Activated B cell treated with CpG ODN at 0.5 μM for 24 hours (primary cell): ENCODE measurements at regions not wholly inside any gene's neighbourhood (a gene's known extent, or its start where the extent isn't known, plus 50 kb on each side); places are given as distances from the start of the nearest gene placed in this dataset.

ENCODE experiments used
- ATAC-seq: fragments of 200-7000 bp; cut with Tn5 transposase; one replicate; pipeline ENCODE4 v1.10.0; 2021; ENCODE audit warnings: low read depth, mild to moderate bottlenecking, moderate library complexity
- CTCF ChIA-PET: fragments of 350-600 bp; sonication (Branson Sonifier 250); formaldehyde crosslinking; loops from one replicate; lab custom pipeline; 2021; ENCODE audit warnings: antibody characterized with exemption; lab: Charles Lee
- POLR2A ChIA-PET: fragments of 350-600 bp; sonication (Branson Sonifier 250); formaldehyde crosslinking; loops from one replicate; lab custom pipeline; 2021; ENCODE audit warnings: antibody characterized with exemption; lab: Charles Lee
- DNase-seq: peaks from one replicate; pipeline ENCODE4 v3.0.0; 2022
- H3K27ac Mint-ChIP-seq: one replicate; pipeline ENCODE4 v1.8.0; 2020; ENCODE audit warnings: mixed read lengths
- H3K27me3 Mint-ChIP-seq: one replicate; pipeline ENCODE4 v1.8.0; 2021; ENCODE audit warnings: mixed read lengths
- H3K36me3 Mint-ChIP-seq: one replicate; pipeline ENCODE4 v1.8.0; 2021; ENCODE audit warnings: low read depth, mixed read lengths
- H3K4me1 Mint-ChIP-seq: one replicate; pipeline ENCODE4 v1.8.0; 2021; ENCODE audit warnings: mixed read lengths
- H3K4me3 Mint-ChIP-seq: one replicate; pipeline ENCODE4 v1.8.0; 2020; ENCODE audit warnings: mild to moderate bottlenecking, mixed read lengths
- H3K9me3 Mint-ChIP-seq: one replicate; pipeline ENCODE4 v1.8.0; 2020; ENCODE audit warnings: mixed read lengths
- intact Hi-C: fragments of 100-400 bp; cut with micrococcal nuclease; formaldehyde crosslinking; loops from one replicate; pipeline ENCODE4 v1.15.1; 2024
- TF ChIP-seq, protein P1 (sequence below): fragments of 200-600 bp; IDR thresholded peaks from one replicate; pipeline ENCODE4 v1.8.0; 2022; ENCODE audit warnings: antibody characterized with exemption, mild to moderate bottlenecking

DNA sequence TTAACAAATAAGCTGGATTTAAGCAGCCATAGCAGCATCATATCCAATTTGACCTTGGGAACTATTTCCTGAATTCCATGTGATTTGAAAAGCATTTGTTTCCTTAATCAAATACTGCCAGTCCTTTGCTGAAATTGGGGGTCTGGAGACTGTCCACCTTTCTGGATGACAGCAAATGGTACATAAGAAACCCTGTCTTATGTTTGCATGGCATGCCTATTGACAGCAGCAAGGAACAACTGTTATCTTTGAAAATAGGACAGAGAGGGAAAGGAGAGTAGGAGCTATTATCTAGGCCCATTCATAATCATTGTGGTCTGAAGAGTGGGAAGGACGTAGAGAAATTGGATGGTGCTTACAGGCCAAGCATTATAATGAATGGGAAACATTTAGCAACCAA lies 129.2 kb upstream of the CTNNA2 start:
- ChIA-PET CTCF (no interaction called here), POLR2A (no interaction called here)
- no peaks in the 10 kb centered on the region for H3K4me1 Mint-ChIP-seq
- H3K27me3 Mint-ChIP-seq, result no peaks in the 10 kb centered on the region
- DNase-seq (no peak), ATAC-seq (no peak)
- no peak overlapping the region for H3K27ac Mint-ChIP-seq
- peaks cover 9% of the 10 kb centered on the region for H3K9me3 Mint-ChIP-seq
- intact Hi-C loops, result no loop called here
- no peak overlapping the region for H3K4me3 Mint-ChIP-seq
- TF ChIP-seq, protein P1, sequence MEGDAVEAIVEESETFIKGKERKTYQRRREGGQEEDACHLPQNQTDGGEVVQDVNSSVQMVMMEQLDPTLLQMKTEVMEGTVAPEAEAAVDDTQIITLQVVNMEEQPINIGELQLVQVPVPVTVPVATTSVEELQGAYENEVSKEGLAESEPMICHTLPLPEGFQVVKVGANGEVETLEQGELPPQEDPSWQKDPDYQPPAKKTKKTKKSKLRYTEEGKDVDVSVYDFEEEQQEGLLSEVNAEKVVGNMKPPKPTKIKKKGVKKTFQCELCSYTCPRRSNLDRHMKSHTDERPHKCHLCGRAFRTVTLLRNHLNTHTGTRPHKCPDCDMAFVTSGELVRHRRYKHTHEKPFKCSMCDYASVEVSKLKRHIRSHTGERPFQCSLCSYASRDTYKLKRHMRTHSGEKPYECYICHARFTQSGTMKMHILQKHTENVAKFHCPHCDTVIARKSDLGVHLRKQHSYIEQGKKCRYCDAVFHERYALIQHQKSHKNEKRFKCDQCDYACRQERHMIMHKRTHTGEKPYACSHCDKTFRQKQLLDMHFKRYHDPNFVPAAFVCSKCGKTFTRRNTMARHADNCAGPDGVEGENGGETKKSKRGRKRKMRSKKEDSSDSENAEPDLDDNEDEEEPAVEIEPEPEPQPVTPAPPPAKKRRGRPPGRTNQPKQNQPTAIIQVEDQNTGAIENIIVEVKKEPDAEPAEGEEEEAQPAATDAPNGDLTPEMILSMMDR, result no peak
- H3K36me3 Mint-ChIP-seq, result no peaks in the 10 kb centered on the region

DNA sequence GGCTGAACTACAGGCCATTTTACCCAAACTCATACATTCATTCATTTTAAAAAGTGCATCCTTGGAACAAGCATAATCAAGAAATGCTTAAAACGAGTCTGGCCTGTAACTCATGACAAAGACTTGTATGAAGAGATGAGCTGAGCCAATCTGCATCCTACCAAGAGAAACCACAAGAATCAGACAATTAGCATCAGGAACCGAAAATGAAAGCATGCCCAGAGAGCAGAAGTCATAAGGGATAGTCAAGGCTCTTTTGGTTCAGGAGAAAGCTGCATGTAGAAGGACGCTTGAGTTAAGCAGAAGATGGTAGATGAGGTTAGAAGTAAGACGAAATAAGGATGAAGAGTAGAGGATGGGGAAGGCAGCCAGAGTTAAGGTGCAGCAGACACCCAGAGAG lies 137.0 kb upstream of the CTNNA2 start:
- H3K27ac Mint-ChIP-seq, result no peak overlapping the region
- no peaks in the 10 kb centered on the region for H3K27me3 Mint-ChIP-seq
- no peak for DNase-seq
- ATAC-seq, result no peak
- H3K4me1 Mint-ChIP-seq, result no peaks in the 10 kb centered on the region
- H3K36me3 Mint-ChIP-seq, result no peaks in the 10 kb centered on the region
- POLR2A ChIA-PET, result no interaction called here
- H3K4me3 Mint-ChIP-seq, result no peak overlapping the region
- CTCF ChIA-PET, result interaction anchor here (0.6 kb wide), 1 partner anchor 21 kb away, joined by 3 read pairs; no protein-coding TSS in a partner anchor
- intact Hi-C loops, result no loop called here
- H3K9me3 Mint-ChIP-seq, result peaks cover 10% of the 10 kb centered on the region
- TF ChIP-seq, protein P1, result no peak

DNA sequence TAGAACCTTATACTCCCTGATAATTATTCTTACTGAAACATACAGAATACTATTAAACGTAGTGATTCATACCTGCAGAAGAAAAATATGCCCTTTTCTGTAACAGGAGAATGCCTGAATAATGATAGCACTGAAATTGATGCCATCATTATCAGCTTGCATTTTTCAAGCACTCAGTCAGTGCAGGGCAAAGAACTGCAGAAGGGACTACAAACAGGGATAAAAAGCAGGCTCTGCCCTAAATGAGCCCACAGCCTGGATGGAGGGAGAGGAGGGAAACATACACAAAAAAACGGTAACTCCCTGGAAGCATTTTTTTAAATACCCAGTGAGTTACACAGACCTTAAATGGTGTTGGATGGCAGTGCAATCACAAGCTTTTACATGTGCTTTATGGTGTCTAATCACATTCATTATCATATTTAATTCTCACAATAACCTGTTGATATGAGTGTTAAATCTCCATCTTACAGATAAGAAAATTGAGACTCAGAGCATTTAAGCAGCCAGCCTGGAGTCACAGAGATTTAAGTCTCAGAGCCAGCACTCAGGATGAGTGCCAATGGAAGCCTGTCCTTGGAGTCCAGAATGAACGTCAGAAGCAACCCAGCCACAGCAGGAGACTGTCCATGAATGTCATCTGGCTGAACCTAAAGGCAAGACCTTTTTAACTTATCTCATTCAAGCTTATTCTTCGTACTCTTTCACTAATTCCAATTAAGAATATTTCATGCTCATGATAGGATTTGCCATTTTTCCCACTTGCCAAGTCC lies 139.3 kb upstream of the CTNNA2 start:
- DNase-seq (no peak), ATAC-seq (no peak)
- ChIA-PET POLR2A (no interaction called here), CTCF (no interaction called here)
- Mint-ChIP-seq H3K4me1 (no peaks in the 10 kb centered on the region), H3K36me3 (no peaks in the 10 kb centered on the region), H3K9me3 (peaks cover 8% of the 10 kb centered on the region), H3K4me3 (no peak overlapping the region), H3K27ac (no peak overlapping the region), H3K27me3 (no peaks in the 10 kb centered on the region)
- intact Hi-C loops, result no loop called here
- TF ChIP-seq, protein P1, result no peak

DNA sequence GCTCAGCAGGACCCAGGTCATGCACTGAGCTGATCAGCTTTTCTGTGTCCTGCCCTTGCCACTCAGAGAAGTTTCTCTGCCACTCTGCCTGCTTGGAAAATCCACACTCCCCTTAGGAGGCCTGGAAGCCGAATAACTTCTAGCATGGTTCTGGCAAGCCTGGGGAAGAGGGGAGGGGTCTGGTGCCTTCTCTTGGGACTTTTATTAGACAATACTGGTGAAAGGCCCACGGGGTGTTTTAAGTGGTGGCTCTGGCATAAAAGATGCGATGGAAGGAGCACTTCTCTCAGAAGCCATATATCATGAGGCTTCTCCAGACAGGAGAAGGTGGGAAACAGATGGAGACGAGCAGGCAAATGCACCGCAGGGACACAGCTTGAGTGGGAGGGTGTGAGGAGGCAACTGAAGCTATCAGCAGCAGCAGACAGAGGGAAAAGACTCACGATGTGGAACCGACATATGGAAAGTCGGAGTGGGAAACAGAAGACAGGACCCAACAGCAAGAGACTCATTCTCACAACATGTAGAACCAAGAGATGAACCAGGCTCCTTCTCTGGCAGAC lies 141.8 kb upstream of the CTNNA2 start:
- Mint-ChIP-seq H3K27me3 (no peaks in the 10 kb centered on the region), H3K36me3 (no peaks in the 10 kb centered on the region), H3K4me1 (no peaks in the 10 kb centered on the region), H3K4me3 (no peak overlapping the region), H3K27ac (no peak overlapping the region), H3K9me3 (peaks cover 8% of the 10 kb centered on the region)
- CTCF ChIA-PET, result no interaction called here
- no peak for ATAC-seq
- intact Hi-C loops, result no loop called here
- DNase-seq, result no peak
- TF ChIP-seq, protein P1, result no peak
- POLR2A ChIA-PET, result no interaction called here

DNA sequence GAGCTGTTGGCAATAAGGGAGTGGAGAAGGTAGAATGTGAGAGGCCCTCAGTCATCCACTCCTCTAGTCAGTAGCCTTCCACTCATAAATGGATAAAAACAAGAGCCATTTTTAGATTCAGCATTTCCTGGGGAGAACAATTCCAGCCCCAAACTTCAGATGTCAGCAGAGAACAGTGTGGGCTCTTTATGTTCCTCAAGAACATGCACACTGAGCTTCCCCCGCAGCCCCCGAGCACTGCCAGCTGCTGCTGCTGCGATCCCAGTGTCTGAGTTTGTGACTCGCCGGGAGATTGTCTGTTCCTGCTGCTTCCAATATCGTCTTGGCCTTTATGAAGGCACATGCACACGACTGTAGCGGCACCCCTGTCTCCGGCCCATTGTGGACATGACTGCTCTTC lies 143.7 kb upstream of the CTNNA2 start:
- Mint-ChIP-seq H3K4me3 (no peak overlapping the region), H3K9me3 (peaks cover 2% of the 10 kb centered on the region), H3K27me3 (no peaks in the 10 kb centered on the region), H3K36me3 (no peaks in the 10 kb centered on the region), H3K4me1 (no peaks in the 10 kb centered on the region), H3K27ac (no peak overlapping the region)
- no peak for DNase-seq
- ChIA-PET CTCF (no interaction called here), POLR2A (no interaction called here)
- intact Hi-C loops, result no loop called here
- TF ChIP-seq, protein P1, result no peak
- ATAC-seq, result no peak
